PC-3 (cell line): ENCODE measurements at regions not wholly inside any gene's neighbourhood (a gene's known extent, or its start where the extent isn't known, plus 50 kb on each side); places are given as distances from the start of the nearest gene placed in this dataset.

Experiments
- CTCF ChIP-seq: fragments of 300-600 bp; sonication (generic); conservative IDR thresholded peaks from 2 replicates; pipeline ENCODE4 v1.5.1; 2017; ENCODE audit warnings: antibody characterized with exemption, low read depth, mild to moderate bottlenecking, low read length
- EZH2 ChIP-seq: fragments of 300-600 bp; sonication (generic); IDR thresholded peaks from one replicate; pipeline ENCODE4 v1.6.1; 2017; ENCODE audit warnings: antibody characterized with exemption, mild to moderate bottlenecking, low read length; ENCODE audit not compliant: unreplicated experiment
- EZH2phosphoT487 ChIP-seq: fragments of 300-600 bp; sonication (generic); IDR thresholded peaks from 2 replicates; pipeline ENCODE4 v1.6.1; 2018; ENCODE audit warnings: mild to moderate bottlenecking, antibody characterized with exemption, low read length, borderline replicate concordance

GRCh38 chr10:20481054-20481453 lies 416.1 kb downstream of the NEBL start:
- no peak for TF ChIP-seq CTCF
- no peak for TF ChIP-seq EZH2
- TF ChIP-seq EZH2phosphoT487, result no peak
